Adrenal gland (tissue), 9 donors: ENCODE measurements at regions not wholly inside any gene's neighbourhood (a gene's known extent, or its start where the extent isn't known, plus 50 kb on each side); places are given as distances from the start of the nearest gene placed in this dataset.
"Not testable (repeated sequence)": the region's sequence is repeated elsewhere in the genome, so short reads cannot be mapped to it uniquely, and the experiment has no call there.

Experiments used
- DNase-seq, 7 donors: peaks; one replicate each; pipeline ENCODE4 v3.0.0-alpha.2; 2019 to 2020
- H3K27ac ChIP-seq, 5 donors: fragments of 200-600 bp; sonication (generic) in 4 of 5; 1 replicate in 3 of 5; 2 replicates in 2 of 5; pipeline versions ENCODE4 v1.5.1 to v1.8.0; 2016 to 2020; ENCODE audit warnings: mild to moderate bottlenecking in 1 of 5
- H3K27me3 ChIP-seq: fragments of 200-600 bp; 2 replicates; pipeline ENCODE4 v1.8.0; 2021
- H3K36me3 ChIP-seq, 2 donors: fragments of 200-600 bp; replicated peaks in 1 of 2; 1 replicate in 1 of 2; 2 replicates in 1 of 2; pipeline versions ENCODE4 v1.5.1 to v1.8.0; 2018 to 2022
- H3K4me1 ChIP-seq, 2 donors: fragments of 200-600 bp; replicated peaks in 1 of 2; 1 replicate in 1 of 2; 2 replicates in 1 of 2; pipeline versions ENCODE4 v1.5.1 to v1.8.0; 2018 to 2021
- H3K4me3 ChIP-seq, 4 donors: fragments of 200-600 bp; sonication (generic) in 3 of 4; one replicate each; pipeline ENCODE4 v1.5.1; 2016 to 2018
- H3K9me3 ChIP-seq, 3 donors: fragments of 200-600 bp; sonication (generic) in 1 of 3; replicated peaks in 1 of 3; 1 replicate in 2 of 3; 2 replicates in 1 of 3; pipeline versions ENCODE4 v1.5.1 to v1.8.0; 2016 to 2021
- CTCF ChIP-seq, 6 experiments: fragments of 450-650 bp in 4 of 6; fragments of 200-600 bp in 2 of 6; sonication (generic) in 1 of 6; IDR thresholded peaks; 1 replicate in 5 of 6; 2 replicates in 1 of 6; pipeline versions ENCODE4 v1.5.1 to v1.8.0; 2016 to 2021; ENCODE audit warnings: antibody characterized with exemption in 6 of 6, mild to moderate bottlenecking in 2 of 6, moderate library complexity in 1 of 6
- POLR2A ChIP-seq, 2 donors: fragments of 450-650 bp; IDR thresholded peaks; one replicate each; pipeline ENCODE4 v1.6.1; 2017; ENCODE audit warnings: antibody characterized with exemption in 2 of 2, mild to moderate bottlenecking in 2 of 2, moderate library complexity in 1 of 2
- WGBS, 4 donors: extraction: QIAGEN DNeasy Blood & Tissue Kit in 2 of 4; methylation state at CpG; one replicate each; pipeline versions ENCODE4 v1.1.5 to v1.1.7; 2013 to 2017; 5-methylcytosine and 5-hydroxymethylcytosine counted together
- intact Hi-C, 2 donors: fragments of 100-400 bp; cut with DNase I; formaldehyde crosslinking; loops; one replicate each; pipeline versions ENCODE4 v1.14.1 to v1.15.0; 2022 to 2023
- donor health status: healthy with polysubstance abuse.
- donor health status: Bipolar disorder and iron deficiency.
- donor health status: DM: yes; HTN: yes; CAD: no.
- donor health status: DM: no; HTN: no; CAD: no.
- donor health status: DM: no; HTN: no; CAD: no.

DNA sequence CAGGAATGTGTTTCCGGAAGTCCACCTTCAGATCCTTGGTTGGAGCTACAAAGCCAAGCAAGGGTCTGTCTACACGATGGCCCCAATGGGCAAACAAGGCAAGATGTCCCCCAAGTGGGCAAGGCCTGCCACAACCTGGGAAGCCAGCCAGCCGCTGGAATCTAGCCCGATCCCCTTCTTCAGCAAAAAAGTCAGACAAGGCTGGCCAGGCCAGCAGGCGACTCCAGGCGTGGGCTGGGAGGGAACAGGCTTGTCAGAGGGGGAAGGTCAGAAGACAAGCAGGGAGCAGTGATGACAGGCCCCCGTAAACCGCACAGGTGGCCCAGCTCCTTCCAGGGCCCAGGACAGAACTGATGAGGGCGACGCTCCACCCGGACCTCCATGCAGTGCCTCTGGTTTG, 69.7 kb upstream of the WASF3 start:
- Histone ChIP-seq H3K27ac (no peak overlapping the region), H3K27me3 (no peaks in the 10 kb centered on the region), H3K4me1 (no peaks in the 10 kb centered on the region), H3K36me3 (no peaks in the 10 kb centered on the region), H3K4me3 (no peak overlapping the region), H3K9me3 (no peaks in the 10 kb centered on the region)
- intact Hi-C loops = no loop called here
- WGBS, 4 donors = 87 to 96% (median 92%) methylated on average over 9 to 11 of the region's 11 CpGs
- TF ChIP-seq CTCF (IDR thresholded peaks at IDR 0.05) (no peak), POLR2A (IDR thresholded peaks at IDR 0.05) (no peak)
- DNase-seq = no peak

DNA sequence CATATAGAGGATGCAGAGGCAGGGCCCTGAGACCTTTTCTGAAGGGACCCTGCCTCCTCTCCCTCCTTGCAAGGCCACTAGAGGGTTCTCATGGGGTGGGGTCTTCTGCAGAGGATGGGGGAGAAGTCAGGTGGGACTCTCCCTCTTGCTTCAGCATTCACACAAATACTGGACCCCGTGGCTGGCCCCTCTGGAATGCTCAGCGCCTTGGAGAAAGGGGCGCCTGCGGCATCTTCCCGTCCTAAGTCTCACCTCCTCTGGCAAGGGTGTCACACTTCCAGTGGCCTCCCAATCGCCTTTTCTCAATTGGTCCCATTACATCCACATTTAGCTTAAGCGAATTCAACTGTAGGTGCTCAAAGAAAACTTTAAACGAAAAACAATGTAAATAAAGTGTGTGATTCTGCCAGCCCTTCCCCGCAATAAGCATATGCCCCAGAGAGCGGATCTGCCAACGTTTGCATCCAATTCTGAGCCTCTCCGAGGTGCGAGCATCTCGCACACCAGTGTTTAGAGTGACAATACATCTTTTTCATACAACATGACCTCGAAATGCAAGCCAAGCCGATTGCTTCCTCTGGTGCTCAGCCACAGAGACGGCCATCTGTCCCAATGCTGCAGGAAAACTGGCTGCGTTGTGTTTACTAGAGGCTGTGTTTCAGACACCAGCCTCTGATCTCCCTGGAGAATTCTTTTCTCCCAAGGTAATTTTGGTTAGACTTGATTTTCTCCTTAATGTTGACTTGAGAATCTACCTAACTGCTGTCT, 69.1 kb upstream of the WASF3 start:
- Histone ChIP-seq H3K36me3 (no peaks in the 10 kb centered on the region), H3K27ac (no peak overlapping the region), H3K9me3 (no peaks in the 10 kb centered on the region), H3K4me1 (no peaks in the 10 kb centered on the region), H3K4me3 (no peak overlapping the region), H3K27me3 (no peaks in the 10 kb centered on the region)
- no peak for DNase-seq
- intact Hi-C loops = no loop called here
- WGBS, 4 donors = 83 to 88% (median 87%) methylated on average over 18 of the region's 18 CpGs
- TF ChIP-seq CTCF (IDR thresholded peaks at IDR 0.05) (no peak), POLR2A (IDR thresholded peaks at IDR 0.05) (no peak)

GRCh38 chr13:26492301-26492700, 65.2 kb upstream of the WASF3 start:
- DNase-seq, H3K27ac ChIP-seq, intact Hi-C loops, H3K36me3 ChIP-seq, H3K27me3 ChIP-seq, H3K9me3 ChIP-seq, H3K4me1 ChIP-seq, H3K4me3 ChIP-seq: not testable (repeated sequence)
- WGBS, 4 donors = 92 to 97% (median 95%) methylated on average over 5 of the region's 5 CpGs

GRCh38 chr13:26494571-26495195, 62.8 kb upstream of the WASF3 start:
- Histone ChIP-seq H3K27me3 (no peaks in the 10 kb centered on the region), H3K36me3 (no peaks in the 10 kb centered on the region), H3K9me3 (no peaks in the 10 kb centered on the region), H3K4me1 (no peaks in the 10 kb centered on the region), H3K4me3 (no peak overlapping the region), H3K27ac (no peak overlapping the region)
- 66 to 81% (median 73%) methylated on average over 8 of the region's 8 CpGs for WGBS, 4 donors
- DNase-seq = no peak
- intact Hi-C loops = loop anchor here (5.0 kb wide), 2 partner anchors 203 to 312 kb away; no protein-coding TSS in a partner anchor
- TF ChIP-seq POLR2A (IDR thresholded peaks at IDR 0.05) (no peak), CTCF (IDR thresholded peaks at IDR 0.05) (no peak)
